Stimulated activated CD8-positive, alpha-beta memory T cell treated with anti-CD3 and anti-CD28 coated beads, Interleukin-7, amount 100 ng/mL, for 1 hour (primary cell): ENCODE measurements at regions not wholly inside any gene's neighbourhood (a gene's known extent, or its start where the extent isn't known, plus 50 kb on each side); places are given as distances from the start of the nearest gene placed in this dataset.
"Not testable (repeated sequence)": the region's sequence is repeated elsewhere in the genome, so short reads cannot be mapped to it uniquely, and the experiment has no call there.

Experiments
- DNase-seq, 2 donors: peaks; one replicate each; pipeline ENCODE4 v3.0.0-alpha.2; 2020; ENCODE audit warnings: low read depth in 2 of 2

- not testable (repeated sequence) for DNase-seq
Observed at GRCh38 chr15:22519213-22519612, 60.5 kb downstream of the GOLGA6L22 start.

- DNase-seq = not testable (repeated sequence)
Observed at GRCh38 chr15:22526537-22526936, 67.8 kb downstream of the GOLGA6L22 start.

DNA sequence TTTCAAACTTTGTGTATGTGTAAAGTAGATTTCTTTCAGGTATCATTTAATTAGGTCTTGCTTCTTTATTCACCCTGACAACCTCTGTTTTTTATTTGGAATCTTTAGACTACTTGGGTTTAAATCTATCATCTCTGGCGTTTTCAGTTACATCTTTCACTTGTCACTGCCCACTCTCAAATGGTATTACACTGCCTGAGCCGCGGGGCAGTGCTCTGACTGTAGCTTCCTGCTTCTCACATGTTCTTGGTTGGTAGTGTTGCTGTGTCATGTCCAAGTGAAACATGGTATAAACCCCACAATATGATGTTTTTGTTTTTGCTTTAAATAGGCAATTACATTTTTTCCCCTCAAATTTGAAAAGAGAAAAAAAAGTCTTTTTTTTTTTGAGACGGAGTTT lies 68.3 kb downstream of the GOLGA6L22 start:
- DNase-seq = not testable (repeated sequence)

GRCh38 chr15:22529200-22529599 lies 70.5 kb downstream of the GOLGA6L22 start:
- not testable (repeated sequence) for DNase-seq

- DNase-seq = not testable (repeated sequence)
Observed at GRCh38 chr15:22559701-22560100, 101.0 kb downstream of the GOLGA6L22 start.

DNA sequence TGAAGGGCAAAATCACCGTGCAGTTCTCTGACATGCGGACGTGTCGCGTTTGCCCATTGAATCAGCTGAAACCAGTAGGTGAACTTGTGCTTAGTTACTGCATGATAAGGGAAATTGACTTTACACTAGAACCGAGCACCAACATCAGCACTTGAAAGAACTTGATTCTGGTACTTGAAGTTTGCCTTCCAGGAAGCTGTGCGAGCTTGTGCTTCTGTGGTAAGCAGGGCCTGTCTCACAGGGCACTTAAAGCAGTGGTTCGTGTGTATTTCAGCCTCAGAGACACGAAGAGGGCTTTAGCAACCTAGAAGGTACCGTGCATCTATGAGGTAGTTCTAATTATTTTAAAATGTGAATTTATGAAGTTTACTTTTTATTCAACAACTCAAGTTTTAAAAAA lies 103.0 kb downstream of the GOLGA6L22 start:
- DNase-seq = not testable (repeated sequence)

DNA sequence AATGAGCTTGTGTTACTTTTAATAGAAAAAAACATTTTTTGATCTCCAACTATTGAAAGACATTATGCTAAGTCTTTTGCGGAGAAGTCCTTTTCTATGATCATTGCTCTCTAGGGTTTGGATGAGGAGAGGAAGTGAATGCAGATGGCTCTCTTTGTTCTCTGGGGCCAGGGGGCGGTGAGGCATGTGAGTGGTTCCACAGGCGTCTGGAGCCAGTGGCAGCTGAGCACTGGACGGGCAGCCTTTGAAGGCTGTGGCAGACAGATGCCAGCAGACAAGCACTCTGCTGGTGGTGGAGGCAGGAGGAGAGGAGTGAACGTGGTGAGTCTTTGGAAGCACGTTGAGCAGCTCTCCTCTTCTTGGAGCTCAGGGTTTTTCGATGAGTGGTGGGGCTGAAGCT lies 107.8 kb downstream of the GOLGA6L22 start:
- not testable (repeated sequence) for DNase-seq

DNA sequence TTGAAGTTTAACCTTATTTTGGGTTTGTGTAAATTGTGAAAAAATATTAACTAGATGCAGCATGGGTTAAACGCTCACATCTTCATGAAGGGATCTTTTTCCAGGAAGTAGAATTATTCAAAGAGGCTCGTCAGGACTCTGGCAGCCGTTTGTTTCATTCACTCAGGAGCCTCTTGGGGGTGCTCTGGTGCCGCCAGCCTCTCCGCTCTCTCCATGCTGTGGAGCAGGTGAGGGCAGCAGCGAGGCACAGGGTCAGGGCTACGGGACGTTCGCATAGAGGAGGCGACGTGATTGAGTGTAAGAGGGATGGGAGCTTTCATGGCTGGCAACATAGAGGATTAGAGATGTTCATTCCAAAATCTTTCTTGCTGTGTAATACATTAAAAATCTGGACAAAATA lies 110.8 kb downstream of the GOLGA6L22 start:
- not testable (repeated sequence) for DNase-seq

GRCh38 chr15:22572152-22572735 lies 113.5 kb downstream of the GOLGA6L22 start:
- not testable (repeated sequence) for DNase-seq

DNA sequence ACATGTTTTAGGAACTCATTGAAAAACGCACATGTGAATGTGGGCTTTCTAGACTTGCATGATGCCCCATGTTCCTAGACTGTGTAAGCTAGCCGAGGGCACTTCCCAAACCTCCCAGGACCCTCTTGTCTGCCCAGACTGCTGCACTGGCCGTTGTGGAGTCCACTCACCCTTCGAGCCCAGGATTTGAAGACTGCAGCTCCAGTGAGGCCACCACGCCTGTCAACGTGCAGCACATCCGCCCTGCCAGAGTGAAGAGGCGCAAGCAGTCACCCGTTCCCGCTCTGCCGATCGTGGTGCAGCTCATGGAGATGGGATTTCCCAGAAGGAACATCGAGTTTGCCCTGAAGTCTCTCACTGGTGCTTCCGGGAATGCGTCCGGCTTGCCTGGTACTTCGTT lies 114.1 kb downstream of the GOLGA6L22 start:
- DNase-seq = not testable (repeated sequence)

GRCh38 chr15:22577828-22578227 lies 119.1 kb downstream of the GOLGA6L22 start:
- not testable (repeated sequence) for DNase-seq

- not testable (repeated sequence) for DNase-seq
Observed at GRCh38 chr15:22579213-22579612, 120.5 kb downstream of the GOLGA6L22 start.

DNA sequence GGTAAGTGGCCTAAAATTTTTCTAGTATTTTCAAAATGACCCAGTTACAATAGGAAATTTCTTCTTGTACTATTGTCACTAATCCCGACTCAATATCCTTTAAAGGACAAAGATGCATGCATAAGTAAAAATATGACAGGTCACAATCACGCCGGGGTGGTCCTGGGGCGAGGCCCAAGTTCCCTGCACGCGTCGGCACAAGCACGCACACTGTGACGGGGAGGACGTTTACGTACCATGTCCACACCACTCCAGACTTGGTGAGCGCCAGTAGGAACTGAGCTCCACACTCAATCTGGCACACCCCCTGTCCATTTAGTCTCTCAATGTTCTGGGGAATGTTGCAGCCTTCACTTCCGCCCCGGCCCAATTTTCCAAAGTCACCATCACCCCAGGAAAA lies 128.7 kb downstream of the GOLGA6L22 start:
- DNase-seq = not testable (repeated sequence)

- not testable (repeated sequence) for DNase-seq
Observed at GRCh38 chr15:22598552-22598951, 139.8 kb downstream of the GOLGA6L22 start.

- not testable (repeated sequence) for DNase-seq
Observed at GRCh38 chr15:22599526-22600320, 141.0 kb downstream of the GOLGA6L22 start.

DNA sequence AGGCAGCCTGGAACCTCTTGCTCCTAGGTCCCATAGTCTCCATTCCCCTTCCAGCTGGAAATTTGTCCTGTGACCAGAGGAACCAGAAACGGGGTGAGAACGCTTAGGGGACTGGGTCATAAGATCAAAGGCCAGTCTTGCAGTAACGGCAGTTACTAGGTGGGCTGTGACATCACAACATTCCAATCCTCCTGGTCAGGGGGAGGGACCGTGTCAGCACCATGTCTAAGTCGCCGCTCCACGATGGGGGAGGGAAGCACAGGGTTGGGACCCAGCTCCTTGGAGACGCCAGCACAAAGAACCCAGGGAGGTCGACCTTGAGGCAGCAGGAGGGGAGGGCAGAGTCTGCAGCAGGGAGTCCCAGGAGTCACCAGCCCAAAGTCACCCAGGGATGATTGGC lies 158.3 kb downstream of the GOLGA6L22 start:
- not testable (repeated sequence) for DNase-seq

DNA sequence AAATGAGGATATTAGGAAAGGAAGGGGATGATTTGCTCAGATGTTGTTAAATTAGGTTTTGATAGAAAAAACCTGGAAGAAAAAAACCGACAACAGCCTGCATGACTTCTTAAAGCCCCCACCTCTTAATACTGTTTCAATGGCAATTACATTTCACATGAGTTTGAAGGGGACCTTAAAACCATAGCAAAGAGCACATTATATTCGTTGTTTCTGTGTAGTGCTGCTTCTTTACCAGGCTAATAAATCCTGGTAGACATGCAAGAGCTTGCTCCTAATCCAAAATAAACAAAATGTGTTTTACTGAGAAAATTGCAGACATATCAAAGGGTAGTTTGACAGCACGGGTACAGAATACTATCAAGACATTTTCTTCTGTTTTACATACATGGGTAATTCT lies 154.7 kb upstream of the NIPA1 start:
- not testable (repeated sequence) for DNase-seq

GRCh38 chr15:22639983-22640382 lies 146.5 kb upstream of the NIPA1 start:
- not testable (repeated sequence) for DNase-seq

DNA sequence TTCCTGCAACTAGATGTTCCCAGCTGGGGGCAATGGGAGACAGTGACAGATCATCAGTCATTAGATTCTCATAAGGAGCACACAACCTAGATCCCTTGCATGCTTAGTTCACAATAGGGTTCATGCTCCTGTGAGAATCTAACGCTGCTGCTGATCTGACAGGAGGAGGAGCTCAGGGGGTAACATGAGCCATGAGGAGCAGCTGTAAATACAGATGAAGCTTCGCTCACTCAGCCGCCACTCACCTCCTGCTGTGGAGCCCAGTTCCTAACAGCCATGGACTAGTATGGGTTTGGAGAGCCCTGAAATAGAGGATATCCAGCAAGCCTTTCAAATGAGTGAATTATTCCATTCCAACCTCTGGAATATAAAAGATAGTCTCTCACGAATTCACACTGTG lies 137.0 kb upstream of the NIPA1 start:
- not testable (repeated sequence) for DNase-seq

- DNase-seq = not testable (repeated sequence)
Observed at GRCh38 chr15:22651179-22651578, 135.3 kb upstream of the NIPA1 start.

DNA sequence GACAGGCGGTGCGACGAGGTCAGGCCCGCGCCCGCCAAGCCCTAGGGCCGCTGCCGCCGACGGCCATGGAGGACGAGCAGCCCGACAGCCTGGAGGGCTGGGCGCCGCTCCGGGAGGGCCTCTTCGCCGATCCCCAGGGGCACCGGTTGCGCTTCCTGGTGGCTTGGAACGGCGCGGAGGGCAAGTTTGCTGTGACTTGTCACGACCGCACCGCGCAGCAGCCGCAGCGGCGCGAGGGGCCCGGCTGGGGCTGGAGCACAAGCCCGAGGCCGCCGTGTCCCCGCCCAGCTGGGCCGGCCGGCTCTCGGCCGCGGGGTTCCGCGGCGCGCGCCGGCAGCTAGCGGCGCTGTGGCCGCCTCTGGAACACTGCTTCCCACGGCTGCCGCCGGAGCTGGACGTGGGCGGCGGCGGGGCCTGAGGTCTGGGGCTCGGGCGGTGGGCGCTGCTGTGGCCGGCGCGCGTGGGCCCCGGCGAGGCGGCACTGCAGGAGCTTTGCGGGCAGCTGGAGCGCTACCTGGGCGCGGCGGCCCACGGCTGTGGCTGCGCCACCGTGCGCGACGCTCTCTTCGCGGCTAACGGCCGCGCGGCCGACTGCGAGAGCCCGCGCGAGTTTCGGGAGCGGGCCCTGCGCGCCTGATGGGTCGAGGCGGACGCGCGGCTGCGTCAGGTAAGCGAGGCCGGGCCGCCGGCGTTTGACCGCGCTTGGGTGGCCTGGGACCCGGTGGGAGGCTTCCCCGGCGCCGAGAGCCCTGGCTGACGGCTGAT lies 122.0 kb upstream of the NIPA1 start:
- peak in 1 of 2 donors; percentile 14 for DNase-seq

DNA sequence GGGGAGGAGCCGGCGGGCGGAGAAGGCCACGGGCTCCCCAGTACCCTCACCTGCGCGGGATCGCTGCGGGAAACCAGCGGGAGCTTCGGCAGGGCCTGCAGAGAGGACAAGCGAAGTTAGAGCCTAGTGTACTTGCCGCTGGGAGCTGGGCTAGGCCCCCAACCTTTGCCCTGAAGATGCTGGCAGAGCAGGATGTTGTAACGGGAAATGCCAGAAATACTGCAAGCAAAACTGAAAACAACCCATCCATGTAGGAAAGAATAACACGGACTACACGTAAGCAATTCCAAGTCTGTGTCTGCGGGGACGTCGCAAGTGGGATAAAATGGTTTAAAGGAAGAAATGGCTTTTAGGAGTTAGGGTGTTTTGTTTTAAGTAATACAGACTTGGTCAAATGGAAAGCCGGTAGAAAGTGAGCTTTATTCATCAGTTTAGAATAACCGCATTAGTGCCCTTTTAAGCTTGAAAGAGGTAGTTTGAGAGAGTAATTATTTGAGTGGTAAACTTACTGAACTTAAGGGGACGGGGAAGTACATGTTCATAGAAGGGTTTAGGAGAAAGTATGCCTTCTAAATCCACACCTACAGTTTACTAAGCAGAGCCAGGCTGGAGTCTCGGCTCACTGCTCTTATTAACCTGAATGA lies 121.3 kb upstream of the NIPA1 start:
- not testable (repeated sequence) for DNase-seq
